Iris pigment epithelial cell (primary cell): ENCODE measurements at regions not wholly inside any gene's neighbourhood (a gene's known extent, or its start where the extent isn't known, plus 50 kb on each side); places are given as distances from the start of the nearest gene placed in this dataset.
"Not testable (repeated sequence)": the region's sequence is repeated elsewhere in the genome, so short reads cannot be mapped to it uniquely, and the experiment has no call there.

Experiments
- DNase-seq: peaks from one replicate; pipeline ENCODE4 v3.0.0-alpha.2; 2011; ENCODE audit warnings: low read depth

- no peak for DNase-seq
Observed at GRCh38 chrX:45811326-45811725, 610.6 kb upstream of the DIPK2B start.

GRCh38 chrX:45807572-45808425 lies 607.1 kb upstream of the DIPK2B start:
- peak; percentile 75 for DNase-seq

- DNase-seq: peak; percentile 92
Observed at GRCh38 chrX:45806410-45807121, 605.9 kb upstream of the DIPK2B start.

- DNase-seq: no peak
Observed at GRCh38 chrX:45804276-45804675, 603.6 kb upstream of the DIPK2B start.

GRCh38 chrX:45803383-45803921 lies 602.8 kb upstream of the DIPK2B start:
- peak; percentile 90 for DNase-seq

GRCh38 chrX:45801554-45801953 lies 600.9 kb upstream of the DIPK2B start:
- DNase-seq: peak; percentile 42

- not testable (repeated sequence) for DNase-seq
Observed at GRCh38 chrX:45800746-45801453, 600.2 kb upstream of the DIPK2B start.

GRCh38 chrX:45799576-45799975 lies 598.9 kb upstream of the DIPK2B start:
- no peak for DNase-seq

GRCh38 chrX:45795546-45795945 lies 594.9 kb upstream of the DIPK2B start:
- no peak for DNase-seq

GRCh38 chrX:45794995-45795337 lies 594.3 kb upstream of the DIPK2B start:
- DNase-seq: no peak

GRCh38 chrX:45794323-45794994 lies 593.8 kb upstream of the DIPK2B start:
- DNase-seq: no peak

GRCh38 chrX:45788941-45789348 lies 588.3 kb upstream of the DIPK2B start:
- peak; percentile 35 for DNase-seq

GRCh38 chrX:45788315-45788714 lies 587.6 kb upstream of the DIPK2B start:
- peak; percentile 56 for DNase-seq

- no peak for DNase-seq
Observed at GRCh38 chrX:45784590-45784989, 583.9 kb upstream of the DIPK2B start.

- DNase-seq: no peak
Observed at GRCh38 chrX:45783002-45783401, 582.3 kb upstream of the DIPK2B start.

GRCh38 chrX:45781901-45782553 lies 581.4 kb upstream of the DIPK2B start:
- DNase-seq: peak; percentile 85

GRCh38 chrX:45778616-45779015 lies 577.9 kb upstream of the DIPK2B start:
- DNase-seq: no peak

GRCh38 chrX:45777366-45777765 lies 576.7 kb upstream of the DIPK2B start:
- no peak for DNase-seq

GRCh38 chrX:45775468-45775867 lies 574.8 kb upstream of the DIPK2B start:
- DNase-seq: no peak

GRCh38 chrX:45774961-45775360 lies 574.3 kb upstream of the DIPK2B start:
- DNase-seq: peak; percentile 80

GRCh38 chrX:45773572-45773971 lies 572.9 kb upstream of the DIPK2B start:
- DNase-seq: no peak
